ELF-1 (cell line): ENCODE measurements at regions not wholly inside any gene's neighbourhood (a gene's known extent, or its start where the extent isn't known, plus 50 kb on each side); places are given as distances from the start of the nearest gene placed in this dataset.
A peak's percentile ranks its signal among the peaks of the same experiment; 100 is the strongest.

ENCODE experiments used
- DNase-seq: peaks from one replicate; pipeline ENCODE4 v3.0.0-alpha.2; 2016; ENCODE audit warnings: low read depth, low spot score

GRCh38 chr13:85099245-85099644 lies 700.0 kb downstream of the SLITRK6 start:
- no peak for DNase-seq

GRCh38 chr13:85095418-85096272 lies 703.6 kb downstream of the SLITRK6 start:
- DNase-seq = no peak

DNA sequence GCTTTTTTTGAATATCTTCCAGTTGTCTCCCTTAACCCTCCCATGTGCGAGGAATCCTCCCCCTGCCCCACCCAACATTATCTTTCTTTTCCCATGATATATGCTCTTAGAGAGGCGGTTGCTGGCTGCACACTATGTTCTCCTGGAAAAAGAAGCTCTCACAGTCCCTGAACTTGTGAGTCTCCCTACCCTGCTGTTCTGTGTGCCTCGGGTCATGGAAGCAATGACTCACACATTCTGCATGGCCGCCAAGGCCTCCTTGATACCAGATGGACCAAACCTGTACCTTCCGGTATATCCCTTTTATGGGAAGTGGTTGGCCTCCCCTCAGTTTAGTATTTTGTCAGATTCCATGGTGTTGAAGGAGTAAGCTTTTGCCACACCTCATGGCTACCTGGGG lies 705.4 kb downstream of the SLITRK6 start:
- DNase-seq = peak; percentile 25

- no peak for DNase-seq
These were observed 707.5 kb downstream of the SLITRK6 start for GRCh38 chr13:85091631-85092234.

DNA sequence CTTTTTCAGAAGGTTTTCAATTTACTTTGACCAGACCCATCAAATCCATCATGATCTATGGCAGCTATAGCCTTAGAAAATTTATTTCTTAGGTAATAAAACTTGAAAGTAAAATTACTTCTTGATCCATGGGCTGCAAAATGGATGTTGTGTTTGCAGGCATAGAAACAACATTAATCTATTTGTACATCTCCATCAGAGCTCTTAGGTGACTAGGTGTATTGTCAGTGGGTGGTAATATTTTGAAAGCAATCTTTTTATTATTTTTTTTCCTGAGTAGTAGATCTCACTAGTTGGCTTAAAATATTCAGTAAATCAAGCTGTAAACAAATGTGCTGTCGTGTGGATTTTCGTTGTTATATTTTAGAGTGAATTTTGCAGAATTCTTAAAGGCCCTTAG lies 710.0 kb downstream of the SLITRK6 start:
- no peak for DNase-seq

DNA sequence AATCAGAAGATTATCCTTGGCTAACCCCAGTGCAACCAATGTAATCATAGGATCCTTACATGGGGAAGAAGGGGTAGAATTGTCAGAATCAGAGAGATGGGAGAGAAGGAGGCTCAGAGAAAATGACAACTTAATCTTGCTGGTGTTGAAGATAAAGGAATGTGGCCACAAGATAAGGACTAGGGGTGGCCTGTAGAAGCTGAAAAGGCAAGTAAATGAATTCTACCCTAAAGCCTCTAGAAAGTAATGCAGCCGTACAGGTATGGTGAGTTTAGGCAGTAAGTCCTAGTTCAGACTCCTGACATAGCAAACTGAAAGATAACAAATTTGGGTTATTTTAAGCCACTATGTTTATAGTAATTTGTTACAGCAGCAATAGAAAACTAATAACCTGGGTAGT lies 718.5 kb downstream of the SLITRK6 start:
- DNase-seq = peak; percentile 5

DNA sequence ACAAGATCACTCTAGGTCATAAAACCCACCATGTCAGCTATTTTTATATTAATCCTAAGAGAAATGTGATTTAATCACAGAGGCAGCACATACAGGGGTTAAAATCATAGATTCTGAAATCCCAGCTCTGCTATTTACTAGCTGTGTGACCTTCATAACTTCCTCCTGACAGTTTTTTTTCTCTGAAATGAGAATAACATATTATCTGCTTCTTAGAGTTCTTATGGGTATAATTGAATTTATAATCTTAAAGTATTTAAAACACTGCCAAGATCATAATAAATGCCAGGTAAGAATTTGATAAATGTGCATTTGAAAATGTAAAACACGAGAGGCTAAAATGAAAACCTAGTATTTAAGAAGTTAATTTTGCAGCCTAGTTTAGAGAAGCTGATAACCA lies 722.9 kb downstream of the SLITRK6 start:
- no peak for DNase-seq

DNA sequence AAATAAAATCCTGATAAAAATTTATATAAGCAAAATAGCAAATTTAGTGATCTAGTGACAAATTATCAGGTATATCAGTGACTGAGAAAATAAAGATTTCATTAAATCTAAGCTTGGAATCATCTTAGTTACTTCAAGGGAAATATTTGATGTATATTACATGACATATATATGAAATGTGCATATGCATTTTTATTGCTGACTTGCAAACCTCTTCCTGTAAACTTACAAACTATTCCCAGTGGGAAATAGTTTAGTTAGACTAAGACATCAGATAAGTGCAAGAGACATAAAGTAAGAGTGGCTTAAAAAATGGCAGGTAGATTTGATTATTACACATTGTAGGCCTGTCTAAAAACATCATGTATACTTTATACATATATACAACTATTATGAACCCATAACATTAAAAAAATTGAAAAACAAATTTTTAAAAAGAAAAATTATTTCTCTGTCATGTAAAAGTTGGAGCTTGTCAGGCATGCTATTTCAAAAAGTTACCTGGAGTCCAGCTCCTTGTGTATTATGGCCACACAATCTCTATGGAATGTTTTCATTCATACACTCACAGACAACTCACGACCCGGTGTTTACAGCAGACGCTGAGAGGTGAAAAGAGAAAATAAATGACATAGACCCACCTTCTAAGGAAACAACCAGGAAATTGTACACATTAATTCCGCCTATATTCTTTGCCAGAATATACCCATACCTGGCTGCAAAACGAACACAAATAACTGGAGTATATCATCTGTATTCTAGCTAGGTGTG lies 724.5 kb downstream of the SLITRK6 start:
- no peak for DNase-seq

DNA sequence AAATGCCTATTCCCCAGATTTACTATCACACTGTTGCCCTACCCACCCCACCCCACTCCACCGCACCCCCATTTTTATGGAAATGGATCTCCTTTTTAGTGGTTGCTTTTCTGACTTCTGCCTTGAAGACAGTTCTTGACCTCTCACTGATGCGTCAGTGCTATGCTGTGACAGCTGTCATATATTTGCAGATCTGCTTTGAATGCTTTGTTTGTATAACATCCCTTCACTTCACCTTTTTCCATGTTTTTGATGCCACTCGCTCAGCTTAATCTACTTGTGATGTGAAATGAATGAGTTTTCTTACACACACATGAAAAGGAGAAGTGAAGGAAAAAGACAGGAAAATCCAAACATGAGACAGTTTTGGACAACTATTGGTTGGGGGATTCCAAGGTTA lies 731.0 kb downstream of the SLITRK6 start:
- DNase-seq = no peak

DNA sequence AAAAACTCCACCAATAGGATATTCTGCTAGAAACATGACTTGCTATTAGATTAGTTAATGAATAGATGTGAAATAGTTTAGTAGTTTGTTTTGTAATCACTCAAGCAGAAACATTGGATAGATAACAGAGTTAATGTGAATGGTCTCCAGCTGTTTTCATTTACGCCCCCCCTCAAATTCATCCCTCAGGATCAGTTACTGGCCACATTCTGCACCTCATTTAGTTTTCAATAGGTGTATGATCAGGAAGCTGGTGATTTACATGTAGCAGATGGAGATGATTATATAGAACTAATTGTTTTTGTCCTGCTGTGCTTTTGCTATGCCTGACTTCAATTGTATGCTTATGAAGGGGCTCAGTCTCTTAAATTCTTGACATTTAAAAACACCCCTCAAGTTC lies 759.0 kb downstream of the SLITRK6 start:
- DNase-seq = no peak

DNA sequence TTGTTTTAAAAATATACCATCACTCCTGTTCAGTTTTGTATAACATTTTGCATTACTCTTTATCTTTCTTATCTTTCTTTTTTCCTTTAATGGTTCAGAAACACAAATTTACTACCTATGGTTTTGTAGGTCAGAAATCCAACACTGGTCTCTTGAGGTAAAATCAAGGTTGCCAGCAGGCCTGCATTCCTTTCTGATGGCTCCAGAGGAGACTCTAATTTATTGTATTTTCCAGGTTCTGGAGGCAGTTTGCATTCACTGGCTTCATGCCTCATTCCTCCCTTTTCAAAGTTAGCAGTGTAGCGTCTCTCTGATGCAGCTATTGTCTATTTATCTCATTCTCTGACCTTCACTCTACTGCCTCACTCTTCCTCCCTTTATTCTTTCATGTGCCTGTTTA lies 767.4 kb downstream of the SLITRK6 start:
- no peak for DNase-seq

GRCh38 chr13:85028035-85028434 lies 771.2 kb downstream of the SLITRK6 start:
- no peak for DNase-seq

GRCh38 chr13:85019121-85019520 lies 780.1 kb downstream of the SLITRK6 start:
- no peak for DNase-seq

- no peak for DNase-seq
These were observed 786.2 kb downstream of the SLITRK6 start for GRCh38 chr13:85013006-85013405.

- DNase-seq = no peak
These were observed 789.8 kb downstream of the SLITRK6 start for GRCh38 chr13:85009447-85009846.

DNA sequence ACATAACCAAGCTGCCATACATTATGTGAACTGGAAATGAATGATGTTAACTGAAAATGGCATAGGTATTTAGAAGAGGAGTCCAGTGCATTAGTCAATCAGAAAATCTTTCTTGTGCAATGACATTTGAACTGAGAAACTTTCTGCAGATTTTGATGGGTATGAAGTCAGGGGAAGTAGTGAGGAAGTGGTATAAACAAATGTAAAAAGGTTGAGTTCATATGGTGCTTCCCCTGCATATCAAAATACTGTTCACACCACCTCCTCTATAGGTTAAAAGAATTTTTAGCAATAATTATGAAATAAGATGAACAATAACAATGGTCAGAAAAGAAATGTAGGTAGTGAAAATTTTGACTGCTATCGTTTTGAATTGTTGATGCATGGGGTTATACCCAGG lies 800.0 kb downstream of the SLITRK6 start:
- DNase-seq = no peak

GRCh38 chr13:84998681-84999080 lies 800.5 kb downstream of the SLITRK6 start:
- no peak for DNase-seq

GRCh38 chr13:84997858-84998257 lies 801.4 kb downstream of the SLITRK6 start:
- DNase-seq = no peak

GRCh38 chr13:84994582-84994981 lies 804.6 kb downstream of the SLITRK6 start:
- no peak for DNase-seq

DNA sequence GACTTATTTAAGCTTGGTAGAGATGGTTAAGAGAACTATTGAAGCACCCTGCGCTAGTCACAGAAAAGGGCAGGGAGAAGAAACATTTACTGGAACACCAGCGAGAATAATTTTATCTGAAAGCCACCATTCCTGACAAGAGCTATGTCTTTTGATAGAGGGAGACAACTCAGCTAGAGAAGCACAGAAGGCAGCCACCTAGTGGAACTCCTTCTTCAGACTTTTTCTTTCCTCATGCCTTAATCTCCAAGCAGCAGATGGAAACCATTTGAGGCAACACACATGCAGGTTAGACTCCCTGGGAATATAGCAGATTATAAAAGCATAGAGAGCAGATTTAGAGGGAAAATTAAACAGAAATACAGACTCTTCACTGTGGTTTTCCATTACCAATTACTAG lies 813.4 kb downstream of the SLITRK6 start:
- DNase-seq = no peak

DNA sequence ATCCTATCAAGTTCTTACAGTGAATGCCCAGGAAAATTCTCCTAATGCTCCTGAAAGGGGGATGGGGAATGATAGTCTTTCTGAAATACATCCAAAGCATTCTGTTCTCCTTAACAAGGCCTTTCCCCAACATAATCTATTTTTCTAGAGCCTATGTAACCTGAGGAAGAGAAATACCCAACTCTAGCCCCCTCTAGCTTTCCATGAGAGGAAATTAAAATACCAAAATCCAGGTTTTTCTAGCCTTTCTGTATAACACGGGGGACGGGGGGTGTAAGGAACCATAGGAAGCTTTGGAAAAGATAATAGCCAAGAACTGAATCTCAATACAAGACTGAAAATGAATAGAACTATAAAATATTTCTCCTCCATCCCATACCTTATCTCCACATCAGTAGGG lies 815.9 kb downstream of the SLITRK6 start:
- no peak for DNase-seq

DNA sequence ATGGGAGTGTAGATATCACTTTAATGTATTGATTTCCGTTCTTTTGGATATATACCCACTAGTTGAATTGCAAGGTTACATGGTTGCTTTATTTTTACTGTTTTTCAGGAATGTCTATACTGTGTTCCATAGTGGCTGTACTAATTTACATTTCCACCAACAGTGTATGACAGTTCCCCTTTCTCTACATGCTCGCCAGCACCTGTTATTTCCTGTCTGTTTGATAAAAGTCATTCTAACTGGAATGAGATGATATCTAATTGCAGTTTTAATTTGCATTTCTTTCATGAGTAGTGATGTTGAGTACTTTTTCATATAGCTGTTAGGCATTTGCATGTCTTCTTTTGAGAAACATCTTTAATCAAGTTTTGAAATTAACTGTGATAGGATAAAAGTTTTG lies 818.6 kb downstream of the SLITRK6 start:
- no peak for DNase-seq

DNA sequence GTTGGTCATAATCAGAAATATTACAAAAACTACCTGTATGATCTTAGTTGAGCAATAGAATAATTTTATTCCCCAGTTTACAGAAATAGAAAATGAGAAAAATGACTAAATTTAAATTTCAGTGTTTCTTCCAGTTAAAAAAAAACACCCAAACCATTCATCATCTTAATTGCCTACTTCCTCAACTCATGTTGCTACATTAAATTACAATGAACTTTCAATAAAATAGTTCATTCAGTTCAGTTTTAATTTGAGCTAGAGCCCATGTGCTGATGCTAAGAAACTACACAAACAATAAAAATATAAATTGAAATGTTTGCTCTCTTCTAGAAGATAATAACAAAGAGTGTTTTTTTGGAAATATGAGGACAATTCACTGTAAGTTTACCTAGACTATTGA lies 820.4 kb downstream of the SLITRK6 start:
- no peak for DNase-seq
